ENCODE measurements at regions not wholly inside any gene's neighbourhood (a gene's known extent, or its start where the extent isn't known, plus 50 kb on each side); places are given as distances from the start of the nearest gene placed in this dataset.
"Not testable (repeated sequence)": the region's sequence is repeated elsewhere in the genome, so short reads cannot be mapped to it uniquely, and the experiment has no call there.

DNA sequence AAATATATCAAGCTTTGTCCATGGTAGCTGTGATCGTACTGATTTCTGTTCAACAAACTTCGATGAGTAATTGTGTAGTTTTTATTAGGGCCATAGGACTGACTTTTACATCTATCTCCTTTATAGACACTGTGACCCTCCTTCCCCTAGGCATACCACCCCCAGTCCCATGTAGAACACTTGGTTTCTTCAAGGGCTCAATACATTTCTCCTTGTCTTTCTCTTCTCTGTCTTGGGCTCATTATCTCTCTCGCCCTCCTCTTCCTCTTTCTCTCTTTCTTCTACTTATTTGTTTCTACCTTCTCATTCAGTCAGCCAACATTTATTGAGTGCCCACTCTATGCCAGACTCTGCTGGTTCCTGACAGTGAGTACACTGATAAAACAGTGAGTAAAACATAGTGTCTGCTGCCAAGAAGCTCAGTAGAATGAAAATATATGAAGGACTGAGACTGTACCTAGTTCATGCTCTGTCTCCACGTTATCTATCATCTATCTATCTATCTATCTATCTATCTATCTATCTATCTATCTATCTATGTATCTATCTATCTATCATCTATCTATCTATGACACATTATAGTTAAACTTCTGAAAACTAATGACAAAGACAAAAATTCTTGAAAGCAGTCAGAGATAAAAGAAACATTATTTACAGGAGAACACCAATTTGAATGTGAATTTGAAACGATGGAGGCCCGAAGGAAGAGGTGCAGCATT, 122.8 kb downstream of the RBMX2 start:
- 100% methylated on average over 2 of the region's 6 CpGs for WGBS (ENCODE audit: insufficient coverage)
- Histone ChIP-seq H3K27me3 (replicated peaks in 2 of 5; ENCODE audit: control insufficient read depth in 4 of 5, insufficient read depth in 5 of 5, low read length in 4 of 5) (peaks cover 0 to 5% (median 0%) of the 10 kb centered on the region in 5 experiments), H3K9me3 (ENCODE audit: control extremely low read depth in 1 of 5, control insufficient read depth in 4 of 5, insufficient read depth in 2 of 5, low read depth in 1 of 5, low read length in 4 of 5) (peaks cover 0 to 7% (median 0%) of the 10 kb centered on the region in 5 experiments), H3K4me1 (ENCODE audit: control extremely low read depth in 1 of 4, control insufficient read depth in 4 of 4, insufficient read depth in 4 of 4, low read length in 3 of 4) (peaks cover 0 to 6% (median 0%) of the 10 kb centered on the region in 4 experiments), H3K4me3 (ENCODE audit: control insufficient read depth in 1 of 7, extremely low read depth in 1 of 7, insufficient read depth in 4 of 7, low read depth in 2 of 7, low read length in 6 of 7) (peak overlapping the region in 2 of 7 experiments; percentile 55 to 68), H3K36me3 (ENCODE audit: control insufficient read depth in 4 of 4, insufficient read depth in 4 of 4, low read length in 3 of 4) (no peaks in the 10 kb centered on the region), H3K27ac (ENCODE audit: insufficient read depth in 1 of 2, low read depth in 1 of 2, low read length in 2 of 2, poor library complexity in 1 of 2, severe bottlenecking in 2 of 2) (no peak overlapping the region)
- ChIA-PET CTCF (interaction anchor here (1.0 kb wide), 1 partner anchor 15 kb away, joined by 3 read pairs; no protein-coding TSS in a partner anchor), POLR2A (no interaction called here)
- DNase-seq, result no peak

- Histone ChIP-seq H3K4me1 (ENCODE audit: control extremely low read depth in 1 of 4, control insufficient read depth in 4 of 4, insufficient read depth in 4 of 4, low read length in 3 of 4) (no peaks in the 10 kb centered on the region), H3K4me3 (ENCODE audit: control insufficient read depth in 1 of 7, extremely low read depth in 1 of 7, insufficient read depth in 4 of 7, low read depth in 2 of 7, low read length in 6 of 7) (no peak overlapping the region), H3K9me3 (ENCODE audit: control extremely low read depth in 1 of 5, control insufficient read depth in 4 of 5, insufficient read depth in 2 of 5, low read depth in 1 of 5, low read length in 4 of 5) (no peaks in the 10 kb centered on the region), H3K27me3 (replicated peaks in 2 of 5; ENCODE audit: control insufficient read depth in 4 of 5, insufficient read depth in 5 of 5, low read length in 4 of 5) (peaks cover 0 to 7% (median 0%) of the 10 kb centered on the region in 5 experiments), H3K27ac (ENCODE audit: insufficient read depth in 1 of 2, low read depth in 1 of 2, low read length in 2 of 2, poor library complexity in 1 of 2, severe bottlenecking in 2 of 2) (no peak overlapping the region), H3K36me3 (ENCODE audit: control insufficient read depth in 4 of 4, insufficient read depth in 4 of 4, low read length in 3 of 4) (no peaks in the 10 kb centered on the region)
- CTCF ChIA-PET, result no interaction called here
- POLR2A ChIA-PET, result no interaction called here
- WGBS (ENCODE audit: insufficient coverage), result 84% methylated on average over 4 of the region's 4 CpGs
- DNase-seq, result no peak
Measured at GRCh38 chrX:130529531-130529930, 127.7 kb downstream of the RBMX2 start.

- DNase-seq, result no peak
- ChIA-PET POLR2A (no interaction called here), CTCF (no interaction called here)
- Histone ChIP-seq H3K4me1 (ENCODE audit: control extremely low read depth in 1 of 4, control insufficient read depth in 4 of 4, insufficient read depth in 4 of 4, low read length in 3 of 4) (no peaks in the 10 kb centered on the region), H3K27me3 (replicated peaks in 2 of 5; ENCODE audit: control insufficient read depth in 4 of 5, insufficient read depth in 5 of 5, low read length in 4 of 5) (peaks cover 0 to 7% (median 0%) of the 10 kb centered on the region in 5 experiments), H3K4me3 (ENCODE audit: control insufficient read depth in 1 of 7, extremely low read depth in 1 of 7, insufficient read depth in 4 of 7, low read depth in 2 of 7, low read length in 6 of 7) (no peak overlapping the region), H3K27ac (ENCODE audit: insufficient read depth in 1 of 2, low read depth in 1 of 2, low read length in 2 of 2, poor library complexity in 1 of 2, severe bottlenecking in 2 of 2) (no peak overlapping the region), H3K36me3 (ENCODE audit: control insufficient read depth in 4 of 4, insufficient read depth in 4 of 4, low read length in 3 of 4) (no peaks in the 10 kb centered on the region), H3K9me3 (ENCODE audit: control extremely low read depth in 1 of 5, control insufficient read depth in 4 of 5, insufficient read depth in 2 of 5, low read depth in 1 of 5, low read length in 4 of 5) (no peaks in the 10 kb centered on the region)
Measured at GRCh38 chrX:130531066-130531465, 129.3 kb downstream of the RBMX2 start.

DNA sequence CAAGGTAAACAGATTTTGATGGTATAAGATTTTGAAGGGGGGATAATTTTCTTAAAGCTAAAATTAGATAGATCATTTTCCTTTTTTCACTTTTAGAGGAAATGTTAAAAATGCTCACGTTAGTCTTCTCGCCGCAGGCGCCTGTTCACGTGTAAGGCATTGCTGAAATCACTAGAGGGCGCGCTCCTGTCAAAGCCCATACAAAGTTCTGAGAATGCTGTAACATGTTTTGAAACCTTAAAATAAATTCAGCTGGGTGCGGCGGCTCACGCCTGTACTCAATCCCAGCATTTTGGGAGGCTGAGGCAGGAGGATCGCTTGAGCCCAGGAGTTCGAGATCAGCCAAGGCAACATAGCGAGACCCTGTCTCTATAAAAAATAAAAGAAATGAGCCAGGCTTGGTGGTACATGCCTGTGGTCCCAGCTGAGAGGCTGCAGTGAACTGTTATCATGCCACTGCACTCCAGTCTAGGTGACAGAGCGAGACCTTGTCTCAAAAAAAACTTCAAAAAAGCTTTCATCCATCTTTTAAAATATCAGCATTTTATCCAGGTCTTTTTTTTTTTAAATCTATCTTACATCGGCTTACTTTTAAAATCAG, 138.0 kb downstream of the RBMX2 start:
- H3K4me1 ChIP-seq (ENCODE audit: control extremely low read depth in 1 of 4, control insufficient read depth in 4 of 4, insufficient read depth in 4 of 4, low read length in 3 of 4), result no peaks in the 10 kb centered on the region
- 18% methylated on average over 14 of the region's 15 CpGs for WGBS (ENCODE audit: insufficient coverage)
- POLR2A ChIA-PET, result interaction anchor here (0.6 kb wide), 1 partner anchor 568 kb away, joined by 3 read pairs; no protein-coding TSS in a partner anchor
- H3K27me3 ChIP-seq (replicated peaks in 2 of 5; ENCODE audit: control insufficient read depth in 4 of 5, insufficient read depth in 5 of 5, low read length in 4 of 5), result peaks cover 0 to 3% (median 0%) of the 10 kb centered on the region in 5 experiments
- peak; percentile 43 to 70 (median 67) for DNase-seq
- no peaks in the 10 kb centered on the region for H3K9me3 ChIP-seq (ENCODE audit: control extremely low read depth in 1 of 5, control insufficient read depth in 4 of 5, insufficient read depth in 2 of 5, low read depth in 1 of 5, low read length in 4 of 5)
- H3K27ac ChIP-seq (ENCODE audit: insufficient read depth in 1 of 2, low read depth in 1 of 2, low read length in 2 of 2, poor library complexity in 1 of 2, severe bottlenecking in 2 of 2), result no peak overlapping the region
- CTCF ChIA-PET, result interaction anchor here (0.7 to 1.0 kb wide), 5 partner anchors 9 to 375 kb away, joined by 3 to 4 read pairs (median 4); no protein-coding TSS in a partner anchor
- H3K4me3 ChIP-seq (ENCODE audit: control insufficient read depth in 1 of 7, extremely low read depth in 1 of 7, insufficient read depth in 4 of 7, low read depth in 2 of 7, low read length in 6 of 7), result no peak overlapping the region
- H3K36me3 ChIP-seq (ENCODE audit: control insufficient read depth in 4 of 4, insufficient read depth in 4 of 4, low read length in 3 of 4), result no peaks in the 10 kb centered on the region

- Histone ChIP-seq H3K9me3 (ENCODE audit: control extremely low read depth in 1 of 5, control insufficient read depth in 4 of 5, insufficient read depth in 2 of 5, low read depth in 1 of 5, low read length in 4 of 5) (no peaks in the 10 kb centered on the region), H3K36me3 (ENCODE audit: control insufficient read depth in 4 of 4, insufficient read depth in 4 of 4, low read length in 3 of 4) (no peaks in the 10 kb centered on the region), H3K27me3 (replicated peaks in 2 of 5; ENCODE audit: control insufficient read depth in 4 of 5, insufficient read depth in 5 of 5, low read length in 4 of 5) (peaks cover 0 to 3% (median 0%) of the 10 kb centered on the region in 5 experiments), H3K4me3 (ENCODE audit: control insufficient read depth in 1 of 7, extremely low read depth in 1 of 7, insufficient read depth in 4 of 7, low read depth in 2 of 7, low read length in 6 of 7) (no peak overlapping the region), H3K27ac (ENCODE audit: insufficient read depth in 1 of 2, low read depth in 1 of 2, low read length in 2 of 2, poor library complexity in 1 of 2, severe bottlenecking in 2 of 2) (no peak overlapping the region), H3K4me1 (ENCODE audit: control extremely low read depth in 1 of 4, control insufficient read depth in 4 of 4, insufficient read depth in 4 of 4, low read length in 3 of 4) (no peaks in the 10 kb centered on the region)
- 70% methylated on average over 4 of the region's 4 CpGs for WGBS (ENCODE audit: insufficient coverage)
- ChIA-PET POLR2A (no interaction called here), CTCF (no interaction called here)
- no peak for DNase-seq
Measured at GRCh38 chrX:130543603-130544325, 142.0 kb downstream of the RBMX2 start.

- Histone ChIP-seq H3K4me3 (ENCODE audit: control insufficient read depth in 1 of 7, extremely low read depth in 1 of 7, insufficient read depth in 4 of 7, low read depth in 2 of 7, low read length in 6 of 7) (no peak overlapping the region), H3K27me3 (replicated peaks in 2 of 5; ENCODE audit: control insufficient read depth in 4 of 5, insufficient read depth in 5 of 5, low read length in 4 of 5) (no peaks in the 10 kb centered on the region), H3K9me3 (ENCODE audit: control extremely low read depth in 1 of 5, control insufficient read depth in 4 of 5, insufficient read depth in 2 of 5, low read depth in 1 of 5, low read length in 4 of 5) (no peaks in the 10 kb centered on the region), H3K4me1 (ENCODE audit: control extremely low read depth in 1 of 4, control insufficient read depth in 4 of 4, insufficient read depth in 4 of 4, low read length in 3 of 4) (peaks cover 0 to 6% (median 0%) of the 10 kb centered on the region in 4 experiments), H3K27ac (ENCODE audit: insufficient read depth in 1 of 2, low read depth in 1 of 2, low read length in 2 of 2, poor library complexity in 1 of 2, severe bottlenecking in 2 of 2) (no peak overlapping the region), H3K36me3 (ENCODE audit: control insufficient read depth in 4 of 4, insufficient read depth in 4 of 4, low read length in 3 of 4) (no peaks in the 10 kb centered on the region)
- ChIA-PET CTCF (no interaction called here), POLR2A (no interaction called here)
- DNase-seq, result no peak
- no CpG with 5 or more reads among the region's 2 CpGs for WGBS (ENCODE audit: insufficient coverage)
Measured at GRCh38 chrX:130545796-130546195, 144.0 kb downstream of the RBMX2 start.

- not testable (repeated sequence) for DNase-seq
Measured at GRCh38 chrX:130549382-130549781, 147.6 kb downstream of the RBMX2 start.

More at GRCh38 chrX:130549382-130549781, 147.6 kb downstream of the RBMX2 start:
- H3K27me3 ChIP-seq (replicated peaks in 2 of 5; ENCODE audit: control insufficient read depth in 4 of 5, insufficient read depth in 5 of 5, low read length in 4 of 5); H3K9me3 ChIP-seq (ENCODE audit: control extremely low read depth in 1 of 5, control insufficient read depth in 4 of 5, insufficient read depth in 2 of 5, low read depth in 1 of 5, low read length in 4 of 5); POLR2A ChIA-PET; H3K27ac ChIP-seq (ENCODE audit: insufficient read depth in 1 of 2, low read depth in 1 of 2, low read length in 2 of 2, poor library complexity in 1 of 2, severe bottlenecking in 2 of 2); H3K4me3 ChIP-seq (ENCODE audit: control insufficient read depth in 1 of 7, extremely low read depth in 1 of 7, insufficient read depth in 4 of 7, low read depth in 2 of 7, low read length in 6 of 7); CTCF ChIA-PET; H3K4me1 ChIP-seq (ENCODE audit: control extremely low read depth in 1 of 4, control insufficient read depth in 4 of 4, insufficient read depth in 4 of 4, low read length in 3 of 4); H3K36me3 ChIP-seq (ENCODE audit: control insufficient read depth in 4 of 4, insufficient read depth in 4 of 4, low read length in 3 of 4): not testable (repeated sequence)
- 72% methylated on average over 5 of the region's 5 CpGs for WGBS (ENCODE audit: insufficient coverage)

Data from common myeloid progenitor, CD34-positive (primary cell).